ENCODE measurements at regions not wholly inside any gene's neighbourhood (a gene's known extent, or its start where the extent isn't known, plus 50 kb on each side); places are given as distances from the start of the nearest gene placed in this dataset.

GRCh38 chr6:81307651-81308214 lies 444.7 kb downstream of the TENT5A start:
- no peak for DNase-seq (ENCODE audit: low read depth, low spot score)
- ChIA-PET POLR2A (no interaction called here), CTCF (no interaction called here), RAD21 (ENCODE audit: low non-redundant PET in 1 of 2, low total read pairs in 2 of 2, uncharacterized antibody in 2 of 2, unreplicated experiment in 2 of 2) (no interaction called here)
- Histone ChIP-seq H3K4me2 (ENCODE audit: low read length) (no peak overlapping the region), H3K9me3 (ENCODE audit: control insufficient read depth in 1 of 2, insufficient read depth in 1 of 2, low read depth in 1 of 2, low read length in 2 of 2) (no peaks in the 10 kb centered on the region), H3K79me2 (ENCODE audit: insufficient read depth, low read length) (no peaks in the 10 kb centered on the region), H3K9me2 (ENCODE audit: insufficient read depth) (no peaks in the 10 kb centered on the region), H4K20me1 (ENCODE audit: insufficient read depth) (no peaks in the 10 kb centered on the region), H3K9ac (ENCODE audit: low read length) (no peak overlapping the region), H3K27ac (ENCODE audit: low read depth, low read length) (no peak overlapping the region), H3K4me3 (replicated peaks in 1 of 2; ENCODE audit: low read depth in 1 of 2, low read length in 2 of 2) (no peak overlapping the region), H3K27me3 (ENCODE audit: insufficient read depth, low read length) (no peaks in the 10 kb centered on the region), H3K4me1 (ENCODE audit: control insufficient read depth in 1 of 2, insufficient read depth in 2 of 2, low read length in 2 of 2) (no peaks in the 10 kb centered on the region), H2AFZ (ENCODE audit: low read depth, low read length, poor library complexity, severe bottlenecking) (no peak overlapping the region), H3K36me3 (ENCODE audit: control insufficient read depth in 1 of 2, insufficient read depth in 2 of 2, low read length in 2 of 2) (no peaks in the 10 kb centered on the region)
- no peak for ATAC-seq
- no TSS peak for BruUV-seq (replicated peaks)
- no peak for TF ChIP-seq CTCF (IDR thresholded peaks at IDR 0.05 in 2 of 3, conservative IDR thresholded peaks at IDR 0.05 in 1 of 3; ENCODE audit: borderline replicate concordance in 1 of 3, insufficient read depth in 1 of 3, low read depth in 2 of 3, low read length in 2 of 3)
- TF ChIP-seq SP1 (IDR thresholded peaks at IDR 0.05; ENCODE audit: low read depth) = no peak
- TF ChIP-seq EZH2 (IDR thresholded peaks at IDR 0.05) = no peak
- intact Hi-C loops (cut with micrococcal nuclease) = no loop called here

- Histone ChIP-seq H3K4me3 (replicated peaks in 1 of 2; ENCODE audit: low read depth in 1 of 2, low read length in 2 of 2) (no peak overlapping the region), H3K36me3 (ENCODE audit: control insufficient read depth in 1 of 2, insufficient read depth in 2 of 2, low read length in 2 of 2) (no peaks in the 10 kb centered on the region), H3K9me2 (ENCODE audit: insufficient read depth) (no peaks in the 10 kb centered on the region), H3K4me2 (ENCODE audit: low read length) (no peak overlapping the region), H3K27ac (ENCODE audit: low read depth, low read length) (no peak overlapping the region), H4K20me1 (ENCODE audit: insufficient read depth) (no peaks in the 10 kb centered on the region), H3K79me2 (ENCODE audit: insufficient read depth, low read length) (no peaks in the 10 kb centered on the region), H3K4me1 (ENCODE audit: control insufficient read depth in 1 of 2, insufficient read depth in 2 of 2, low read length in 2 of 2) (no peaks in the 10 kb centered on the region), H3K9ac (ENCODE audit: low read length) (no peak overlapping the region), H2AFZ (ENCODE audit: low read depth, low read length, poor library complexity, severe bottlenecking) (no peak overlapping the region), H3K27me3 (ENCODE audit: insufficient read depth, low read length) (no peaks in the 10 kb centered on the region), H3K9me3 (ENCODE audit: control insufficient read depth in 1 of 2, insufficient read depth in 1 of 2, low read depth in 1 of 2, low read length in 2 of 2) (no peaks in the 10 kb centered on the region)
- RAD21 ChIA-PET (ENCODE audit: low non-redundant PET in 1 of 2, low total read pairs in 2 of 2, uncharacterized antibody in 2 of 2, unreplicated experiment in 2 of 2) = no interaction called here
- CTCF ChIA-PET = no interaction called here
- ATAC-seq (no peak), DNase-seq (ENCODE audit: low read depth, low spot score) (no peak)
- intact Hi-C loops (cut with micrococcal nuclease) = no loop called here
- POLR2A ChIA-PET = no interaction called here
- no TSS peak for BruUV-seq (replicated peaks)
- TF ChIP-seq ZFX (IDR thresholded peaks at IDR 0.05) (no peak), JUND (IDR thresholded peaks at IDR 0.05) (no peak), EZH2 (IDR thresholded peaks at IDR 0.05) (no peak), POLR2A (IDR thresholded peaks at IDR 0.05; ENCODE audit: borderline replicate concordance, extremely low read depth, insufficient read depth, insufficient read length) (no peak), ELF1 (IDR thresholded peaks at IDR 0.05; ENCODE audit: borderline replicate concordance, low read depth) (no peak), TCF7L2 (IDR thresholded peaks at IDR 0.05; ENCODE audit: borderline replicate concordance, extremely low read depth, insufficient read depth, insufficient read length) (no peak), CBX3 (IDR thresholded peaks at IDR 0.05; ENCODE audit: low read depth) (no peak), REST (IDR thresholded peaks at IDR 0.05; ENCODE audit: low read depth) (no peak), SP1 (IDR thresholded peaks at IDR 0.05; ENCODE audit: low read depth) (no peak), CEBPB (IDR thresholded peaks at IDR 0.05; ENCODE audit: low read depth) (no peak), MAX (IDR thresholded peaks at IDR 0.05) (no peak), ZNF274 (IDR thresholded peaks at IDR 0.05; ENCODE audit: low read depth, low read length) (no peak), SIN3A (IDR thresholded peaks at IDR 0.05; ENCODE audit: low read depth) (no peak), FOSL1 (IDR thresholded peaks at IDR 0.05; ENCODE audit: low read depth) (no peak)
Measured at GRCh38 chr6:81304466-81304865, 448.0 kb downstream of the TENT5A start.
